ENCODE measurements at regions not wholly inside any gene's neighbourhood (a gene's known extent, or its start where the extent isn't known, plus 50 kb on each side); places are given as distances from the start of the nearest gene placed in this dataset.
A peak's percentile ranks its signal among the peaks of the same experiment; 100 is the strongest.
"Not testable (repeated sequence)": the region's sequence is repeated elsewhere in the genome, so short reads cannot be mapped to it uniquely, and the experiment has no call there.

DNA sequence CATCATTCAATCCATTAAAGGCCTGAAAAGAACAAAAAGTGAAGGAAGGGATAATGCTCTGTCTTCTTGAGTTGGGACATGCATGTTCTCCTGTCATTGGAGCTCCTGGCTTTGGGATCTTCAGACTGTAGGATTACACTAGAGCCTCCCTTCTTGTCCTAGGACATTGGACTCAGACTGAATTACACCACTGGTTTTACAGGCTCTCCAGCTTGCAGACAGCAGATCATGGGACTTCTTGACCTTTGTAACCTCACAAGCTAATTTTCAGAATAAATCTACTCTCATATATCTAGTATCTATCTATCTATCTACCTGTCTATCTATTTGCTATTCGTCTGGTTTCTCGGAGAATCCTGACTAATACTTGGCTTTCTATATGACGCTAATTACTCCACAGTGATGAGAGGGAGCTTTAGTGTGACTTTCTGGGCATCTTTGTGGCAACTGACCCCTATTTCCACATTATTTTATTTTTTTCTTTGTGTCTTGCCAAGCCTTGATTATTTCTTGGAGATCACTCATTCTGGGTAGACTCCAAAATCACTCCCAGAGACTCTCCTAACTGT lies 151.9 kb upstream of the ZNF184 start:
- DNase-seq (ENCODE audit: low read depth in 2 of 2) = no peak

DNA sequence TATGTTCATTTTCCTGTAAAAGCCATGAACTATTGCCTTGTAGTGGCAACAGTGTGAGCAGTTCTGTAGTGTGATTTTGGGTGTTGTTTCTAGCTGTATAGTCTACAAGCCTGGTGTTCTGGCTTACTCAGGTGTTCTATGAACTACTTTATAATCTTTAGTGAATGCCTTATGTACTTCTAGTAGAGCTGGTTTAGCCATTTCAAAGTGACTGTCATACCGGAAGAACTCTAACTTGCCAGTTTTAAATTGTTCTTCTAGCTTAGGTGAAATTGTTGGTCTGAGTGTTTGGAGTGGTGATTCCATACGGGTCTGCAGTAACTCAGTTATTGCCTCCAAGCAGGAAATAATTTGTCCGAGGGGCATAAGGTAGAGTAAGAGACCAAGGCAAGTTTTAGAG lies 150.2 kb upstream of the ZNF184 start:
- DNase-seq (ENCODE audit: low read depth in 2 of 2) = no peak

- no peak for DNase-seq (ENCODE audit: low read depth in 2 of 2)
Measured at GRCh38 chr6:27619436-27619835, 146.5 kb upstream of the ZNF184 start.

DNA sequence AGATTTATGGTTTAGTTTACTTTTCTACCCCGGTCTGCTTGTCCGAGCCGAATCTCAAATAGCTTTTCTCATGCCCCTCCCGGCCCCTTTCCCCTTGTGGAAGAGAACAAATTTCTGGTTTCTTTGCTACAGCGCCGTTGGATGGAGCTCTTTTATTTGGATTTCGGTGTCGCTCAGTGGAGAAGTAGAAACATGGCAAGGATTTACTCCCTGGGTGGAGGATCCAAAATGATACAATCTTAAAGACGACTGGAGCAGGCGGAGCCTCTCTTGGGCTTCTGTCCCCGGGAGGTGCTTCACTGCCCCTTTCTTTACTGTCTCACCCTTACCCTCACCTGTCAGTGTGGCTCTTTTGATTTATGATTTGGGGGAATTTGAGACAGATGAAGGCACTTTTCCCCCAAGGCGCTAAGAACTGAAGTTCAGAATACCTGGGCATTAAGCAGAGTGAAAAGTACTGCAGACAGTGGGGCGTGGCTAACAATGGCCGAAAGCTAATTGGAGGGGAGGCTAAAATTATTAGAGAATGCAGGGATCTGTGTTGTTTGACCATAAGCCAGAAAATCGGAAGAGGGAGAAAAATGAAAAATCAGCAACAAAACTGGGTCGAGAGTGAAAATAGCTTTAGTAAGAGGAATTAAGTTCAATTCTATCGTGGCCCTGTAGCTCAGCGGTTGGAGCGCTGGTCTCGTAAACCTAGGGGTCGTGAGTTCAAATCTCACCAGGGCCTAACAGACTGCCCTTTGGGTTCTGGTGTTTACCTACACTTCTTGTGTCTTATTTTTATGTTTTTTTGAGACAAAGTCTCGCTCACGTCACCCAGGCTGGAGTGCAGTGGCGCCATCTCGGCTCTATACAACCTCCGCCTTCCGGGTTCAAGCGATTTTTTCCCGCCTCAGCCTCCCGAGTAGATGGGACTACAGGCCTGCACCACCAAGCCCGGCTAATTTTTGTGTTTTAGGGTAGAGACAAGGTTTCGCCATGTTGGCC lies 145.1 kb upstream of the ZNF184 start:
- DNase-seq (ENCODE audit: low read depth in 2 of 2) = no peak

GRCh38 chr6:27617046-27617687 lies 144.3 kb upstream of the ZNF184 start:
- no peak for DNase-seq (ENCODE audit: low read depth in 2 of 2)

GRCh38 chr6:27616328-27617045 lies 143.6 kb upstream of the ZNF184 start:
- DNase-seq (ENCODE audit: low read depth in 2 of 2) = no peak

DNA sequence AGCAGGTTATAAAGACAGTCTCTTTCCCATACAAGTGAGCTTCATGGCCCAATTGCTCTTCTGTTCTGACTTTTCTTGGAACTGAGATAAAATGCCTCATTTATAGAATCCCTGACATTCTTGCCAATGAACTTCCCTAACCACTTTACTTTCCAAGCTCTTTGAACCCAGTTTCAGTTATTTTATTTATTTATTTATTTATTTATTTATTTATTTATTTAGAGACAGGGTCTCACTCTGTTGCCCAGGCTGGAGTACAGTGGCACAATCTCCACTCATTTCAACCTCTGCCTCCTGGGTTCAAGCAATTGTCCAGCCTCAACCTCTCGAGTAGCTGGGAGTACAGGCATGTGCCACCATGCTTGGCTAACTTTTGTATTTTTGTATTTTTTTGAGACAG lies 138.5 kb upstream of the ZNF184 start:
- no peak for DNase-seq (ENCODE audit: low read depth in 2 of 2)

GRCh38 chr6:27608916-27609883 lies 136.3 kb upstream of the ZNF184 start:
- peak in 1 of 2 experiments; percentile 11 for DNase-seq (ENCODE audit: low read depth in 2 of 2)

DNA sequence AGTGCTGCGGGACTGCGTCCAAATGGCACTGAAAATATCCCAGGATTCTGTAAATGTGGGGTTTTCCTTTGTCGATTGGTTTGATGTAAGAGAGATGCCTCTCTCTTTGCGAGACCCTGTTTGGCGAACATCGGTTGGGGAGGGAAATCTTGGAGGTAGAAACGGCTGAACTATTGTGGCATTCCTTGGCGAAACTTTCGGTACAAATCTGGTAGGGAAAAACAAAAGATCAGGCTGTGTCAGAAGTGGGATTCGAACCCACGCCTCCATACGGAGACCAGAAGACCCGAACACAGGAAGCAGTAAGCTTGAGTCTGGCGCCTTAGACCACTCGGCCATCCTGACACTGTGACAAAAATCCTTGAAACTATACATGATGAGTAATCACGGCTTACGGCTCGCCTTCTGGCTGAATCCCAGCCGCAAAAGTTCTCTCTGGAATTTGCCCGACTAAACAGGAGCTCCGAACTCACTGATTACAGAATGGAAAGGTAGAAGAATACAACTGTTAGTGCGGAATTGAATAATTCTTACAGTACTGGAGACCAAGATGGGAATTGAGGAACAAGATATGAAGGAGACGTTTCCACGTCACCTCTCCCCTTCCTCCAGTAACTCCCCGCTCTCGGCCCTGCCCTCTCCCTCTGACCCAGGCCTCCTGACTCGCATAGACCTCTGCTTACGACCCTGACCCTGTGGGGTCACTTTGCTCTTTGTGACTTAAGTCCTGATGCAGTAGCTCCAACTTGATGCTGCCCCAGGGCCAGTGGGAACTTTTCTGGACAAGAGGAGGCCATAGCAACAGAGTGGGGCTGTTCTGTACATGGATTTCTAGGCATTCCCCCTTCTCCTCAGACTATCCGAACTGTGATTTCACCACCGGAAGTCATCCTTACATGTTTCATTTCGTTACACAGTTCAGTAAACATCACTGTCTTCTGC lies 132.8 kb upstream of the ZNF184 start:
- peak in 1 of 2 experiments; percentile 15 for DNase-seq (ENCODE audit: low read depth in 2 of 2)

- no peak for DNase-seq (ENCODE audit: low read depth in 2 of 2)
Measured at GRCh38 chr6:27604986-27605385, 132.1 kb upstream of the ZNF184 start.

DNA sequence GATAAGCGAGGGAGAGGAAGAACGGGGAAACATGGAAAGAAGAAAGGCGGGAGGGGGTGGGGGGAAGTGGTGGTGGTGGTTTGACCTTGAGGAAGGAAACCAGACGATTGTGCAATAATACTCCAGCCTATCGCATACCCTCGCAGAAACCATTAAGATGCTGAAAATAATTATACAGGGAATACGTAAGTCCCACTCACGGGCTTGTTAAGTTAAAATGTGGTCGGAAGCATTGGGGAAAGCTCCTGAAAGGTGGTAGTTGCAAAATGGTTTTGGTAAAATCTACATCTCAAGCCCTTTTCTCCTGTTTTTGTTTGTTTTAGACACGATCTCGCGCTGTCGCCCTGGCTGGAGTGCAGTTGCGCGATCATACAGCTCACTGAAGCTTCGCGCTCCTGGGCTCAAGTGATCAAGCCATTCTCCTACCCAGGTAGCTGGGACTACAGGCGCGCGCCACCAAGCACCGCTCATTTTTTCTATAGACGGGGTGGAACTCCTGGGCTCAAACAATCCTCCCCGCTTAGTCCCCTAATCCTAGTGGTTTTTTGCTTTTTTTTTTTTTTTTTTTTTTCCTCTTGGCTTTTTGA lies 128.9 kb upstream of the ZNF184 start:
- no peak for DNase-seq (ENCODE audit: low read depth in 2 of 2)

DNA sequence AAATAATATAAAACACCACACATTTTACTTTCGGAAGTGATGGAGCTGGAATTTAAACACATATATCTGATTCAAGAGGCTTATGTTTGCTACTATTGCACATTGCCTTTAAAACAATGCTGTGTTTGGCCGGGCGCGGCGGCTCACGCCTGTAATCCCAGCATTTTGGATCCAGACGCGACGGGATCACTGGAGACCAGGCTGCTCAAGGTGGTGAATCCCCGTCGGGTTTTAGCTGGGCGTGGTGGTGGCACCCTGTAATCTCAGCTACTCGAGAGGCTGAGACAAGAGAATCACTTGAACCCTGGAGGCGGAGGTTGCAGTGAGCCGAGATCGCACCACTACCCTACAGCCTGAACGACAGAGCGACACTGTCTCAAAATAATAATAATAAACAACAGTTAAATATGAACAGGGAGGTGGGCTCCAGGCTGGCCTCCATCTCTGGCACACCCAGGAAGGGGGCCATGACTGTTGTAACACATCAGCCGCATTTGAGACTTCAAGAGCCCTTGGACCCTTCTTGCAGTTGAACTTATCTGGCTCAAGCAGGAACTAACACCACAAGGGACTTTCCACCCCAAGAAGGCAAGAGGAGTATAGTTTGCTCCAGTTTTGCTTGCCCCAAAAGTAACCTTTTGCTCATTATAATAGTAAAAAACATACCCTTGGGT lies 127.1 kb upstream of the ZNF184 start:
- no peak for DNase-seq (ENCODE audit: low read depth in 2 of 2)

- DNase-seq (ENCODE audit: low read depth in 2 of 2) = not testable (repeated sequence)
Measured at GRCh38 chr6:27597031-27597567, 124.2 kb upstream of the ZNF184 start.

- DNase-seq (ENCODE audit: low read depth in 2 of 2) = no peak
Measured at GRCh38 chr6:27593861-27594260, 121.0 kb upstream of the ZNF184 start.

DNA sequence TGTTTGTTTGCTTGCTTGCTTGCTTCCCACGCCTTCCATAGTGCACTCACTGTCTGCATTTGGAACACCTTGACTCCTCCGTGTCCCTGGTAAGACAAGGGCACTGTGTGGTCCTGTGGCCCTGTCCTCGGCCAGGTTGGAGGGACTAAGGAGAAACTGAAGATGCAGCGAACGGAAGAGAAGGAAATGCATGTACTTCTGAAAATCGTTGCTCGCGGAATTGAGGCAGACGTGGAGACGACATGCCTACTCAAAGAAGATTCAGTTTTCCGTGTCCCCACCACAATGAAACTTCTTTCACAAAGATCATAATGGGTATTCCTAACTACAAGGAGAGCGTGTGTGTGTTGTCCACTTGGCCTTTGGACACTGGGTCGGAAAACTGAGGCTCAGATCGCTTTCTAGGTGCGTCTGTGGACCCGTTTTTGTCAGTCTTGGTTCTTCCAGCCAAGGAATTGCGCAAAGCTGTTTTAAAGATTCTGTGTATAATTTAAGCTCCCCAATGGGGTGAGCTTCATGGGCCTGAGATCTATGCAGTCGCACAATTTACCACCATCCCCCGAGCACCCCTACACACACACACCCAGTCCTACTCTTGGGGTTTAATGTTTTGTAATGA lies 120.4 kb upstream of the ZNF184 start:
- DNase-seq (ENCODE audit: low read depth in 2 of 2) = no peak

GRCh38 chr6:27592481-27593199 lies 119.7 kb upstream of the ZNF184 start:
- peak; percentile 51 to 57 for DNase-seq (ENCODE audit: low read depth in 2 of 2)

All from fibroblast of skin of left quadriceps (primary cell).